ENCODE measurements at regions not wholly inside any gene's neighbourhood (a gene's known extent, or its start where the extent isn't known, plus 50 kb on each side); places are given as distances from the start of the nearest gene placed in this dataset.

DNA sequence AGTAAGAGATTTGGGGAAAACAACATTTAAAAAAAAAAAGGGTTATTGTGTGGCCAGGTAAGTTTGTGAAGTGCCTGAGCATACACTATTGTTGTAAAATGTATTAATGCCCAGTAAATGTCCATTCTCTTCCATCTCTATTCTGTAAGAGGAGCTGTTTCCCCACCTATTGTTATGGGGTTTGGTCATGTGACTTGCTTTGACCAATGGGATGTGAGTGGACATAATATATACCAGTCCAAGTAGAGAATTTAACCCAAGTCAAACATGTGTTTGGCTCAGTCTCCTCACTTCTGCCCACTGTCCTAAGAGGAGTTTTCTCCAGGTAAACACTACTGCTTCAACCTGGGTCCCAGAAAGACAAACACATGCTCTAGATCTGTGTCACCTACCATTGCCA, 377.1 kb downstream of the FOXA2 start:
- DNase-seq (ENCODE audit: low read depth), result no peak
- H3K4me3 ChIP-seq (ENCODE audit: low read depth, low read length), result no peak overlapping the region
- TF ChIP-seq, protein P1, sequence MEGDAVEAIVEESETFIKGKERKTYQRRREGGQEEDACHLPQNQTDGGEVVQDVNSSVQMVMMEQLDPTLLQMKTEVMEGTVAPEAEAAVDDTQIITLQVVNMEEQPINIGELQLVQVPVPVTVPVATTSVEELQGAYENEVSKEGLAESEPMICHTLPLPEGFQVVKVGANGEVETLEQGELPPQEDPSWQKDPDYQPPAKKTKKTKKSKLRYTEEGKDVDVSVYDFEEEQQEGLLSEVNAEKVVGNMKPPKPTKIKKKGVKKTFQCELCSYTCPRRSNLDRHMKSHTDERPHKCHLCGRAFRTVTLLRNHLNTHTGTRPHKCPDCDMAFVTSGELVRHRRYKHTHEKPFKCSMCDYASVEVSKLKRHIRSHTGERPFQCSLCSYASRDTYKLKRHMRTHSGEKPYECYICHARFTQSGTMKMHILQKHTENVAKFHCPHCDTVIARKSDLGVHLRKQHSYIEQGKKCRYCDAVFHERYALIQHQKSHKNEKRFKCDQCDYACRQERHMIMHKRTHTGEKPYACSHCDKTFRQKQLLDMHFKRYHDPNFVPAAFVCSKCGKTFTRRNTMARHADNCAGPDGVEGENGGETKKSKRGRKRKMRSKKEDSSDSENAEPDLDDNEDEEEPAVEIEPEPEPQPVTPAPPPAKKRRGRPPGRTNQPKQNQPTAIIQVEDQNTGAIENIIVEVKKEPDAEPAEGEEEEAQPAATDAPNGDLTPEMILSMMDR (IDR thresholded peaks at IDR 0.05; ENCODE audit: insufficient read depth, low read length), result no peak

DNA sequence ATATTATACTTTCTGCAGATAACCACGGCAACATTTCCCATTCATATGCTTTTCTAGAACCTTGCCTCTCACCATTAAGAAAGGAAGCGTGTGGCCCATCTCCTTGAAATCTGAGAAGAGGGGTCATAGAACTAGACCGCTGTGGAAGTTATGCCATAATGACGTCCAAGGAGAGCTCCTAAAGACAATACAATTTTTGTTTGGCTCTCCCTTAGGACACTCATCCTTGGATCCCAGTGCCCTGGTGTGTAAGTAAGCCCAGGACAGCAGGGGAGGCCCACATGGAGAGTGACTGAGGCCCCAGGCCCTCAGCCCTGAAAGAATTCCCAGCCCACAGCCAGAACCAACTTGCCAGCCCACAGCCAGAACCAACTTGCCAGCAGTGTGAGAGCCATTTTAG, 379.6 kb downstream of the FOXA2 start:
- no peak overlapping the region for H3K4me3 ChIP-seq (ENCODE audit: low read depth, low read length)
- DNase-seq (ENCODE audit: low read depth), result no peak
- TF ChIP-seq, protein P1 (IDR thresholded peaks at IDR 0.05; ENCODE audit: insufficient read depth, low read length), result no peak

DNA sequence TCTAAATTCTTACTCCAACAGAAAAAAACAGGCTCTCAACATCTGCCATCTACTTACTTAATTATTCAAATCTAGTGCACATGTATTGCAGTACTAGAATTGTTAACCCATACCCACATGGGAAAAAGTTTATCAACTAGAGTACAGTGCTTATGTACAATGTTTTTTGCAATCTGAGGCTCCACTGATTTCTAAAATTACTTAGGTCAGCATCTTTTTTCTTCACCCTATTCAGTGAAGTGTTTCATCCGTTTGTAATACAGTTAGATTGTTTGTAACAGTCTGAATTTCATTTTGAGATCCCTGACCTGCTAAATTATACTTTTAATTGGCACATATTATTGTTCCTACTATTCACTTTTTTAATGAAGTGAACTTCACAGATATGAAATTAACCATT, 402.2 kb downstream of the FOXA2 start:
- no peak overlapping the region for H3K4me3 ChIP-seq (ENCODE audit: low read depth, low read length)
- TF ChIP-seq, protein P1 (IDR thresholded peaks at IDR 0.05; ENCODE audit: insufficient read depth, low read length), result no peak
- DNase-seq (ENCODE audit: low read depth), result no peak

DNA sequence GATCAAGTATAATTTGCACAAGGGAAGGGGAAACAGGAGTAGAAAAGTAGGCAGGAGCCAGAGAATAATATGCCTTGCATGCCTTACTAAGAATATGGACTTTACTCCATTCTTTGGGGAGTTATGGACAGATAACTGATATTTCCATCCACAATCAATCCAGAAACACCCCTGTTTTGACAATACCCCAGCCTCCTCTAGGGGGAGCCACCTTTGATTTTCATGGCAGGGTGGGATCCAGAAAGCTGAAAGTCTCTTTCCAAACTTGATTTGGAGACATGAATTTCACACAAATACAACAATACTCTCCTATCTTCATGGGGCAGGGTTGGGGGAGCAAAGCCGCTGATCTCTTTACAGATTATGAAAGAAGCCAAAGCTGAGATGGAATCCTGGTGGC, 404.1 kb downstream of the FOXA2 start:
- TF ChIP-seq, protein P1 (IDR thresholded peaks at IDR 0.05; ENCODE audit: insufficient read depth, low read length), result peak; percentile 14
- no peak overlapping the region for H3K4me3 ChIP-seq (ENCODE audit: low read depth, low read length)
- DNase-seq (ENCODE audit: low read depth), result no peak

DNA sequence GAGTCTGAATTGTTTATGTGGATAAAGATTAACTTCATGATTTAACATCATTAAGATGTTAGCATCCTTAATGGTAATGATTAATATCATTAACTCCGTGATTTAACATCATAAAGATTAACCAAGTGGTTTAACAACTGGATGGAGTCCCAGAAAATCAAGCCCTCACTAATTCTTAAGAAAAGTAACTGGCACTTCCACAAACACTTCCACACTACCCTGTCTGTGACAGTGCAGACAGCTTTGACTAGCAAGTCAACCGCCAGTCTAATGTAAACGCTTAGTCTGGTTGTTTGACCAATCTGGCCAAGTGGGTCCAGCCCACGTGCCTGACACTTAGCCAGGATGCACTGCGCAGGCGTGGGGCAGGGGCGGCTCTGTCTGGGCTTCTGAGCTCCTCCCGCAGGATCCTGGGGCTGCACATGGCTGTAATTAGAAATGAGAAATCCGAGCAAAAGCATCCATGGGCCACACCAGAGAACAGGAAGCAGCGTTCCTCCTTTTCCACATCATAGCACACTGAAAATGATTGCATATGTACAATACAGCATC, 424.2 kb downstream of the FOXA2 start:
- TF ChIP-seq, protein P1 (IDR thresholded peaks at IDR 0.05; ENCODE audit: insufficient read depth, low read length), result no peak
- no peak for DNase-seq (ENCODE audit: low read depth)
- H3K4me3 ChIP-seq (ENCODE audit: low read depth, low read length), result no peak overlapping the region

DNA sequence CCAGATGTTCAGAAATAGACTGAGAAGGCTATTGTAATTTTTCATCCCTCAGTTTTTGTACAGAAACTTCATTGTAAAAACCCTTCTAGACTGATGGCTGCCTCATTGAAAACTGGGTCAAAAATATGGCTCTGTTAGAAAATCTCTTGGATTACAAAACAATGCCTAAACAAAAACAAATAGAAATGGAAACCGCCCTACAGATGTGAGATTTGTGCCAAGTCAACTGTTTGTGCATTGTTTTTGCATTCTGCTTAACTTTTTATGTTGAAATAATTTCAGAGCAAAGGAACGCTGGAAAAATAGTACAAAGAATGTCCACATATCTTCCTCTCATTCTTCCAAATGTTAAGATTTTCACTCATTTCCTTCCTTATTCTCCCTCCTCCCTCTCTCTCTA, 425.1 kb downstream of the FOXA2 start:
- H3K4me3 ChIP-seq (ENCODE audit: low read depth, low read length), result no peak overlapping the region
- no peak for DNase-seq (ENCODE audit: low read depth)
- TF ChIP-seq, protein P1 (IDR thresholded peaks at IDR 0.05; ENCODE audit: insufficient read depth, low read length), result no peak

DNA sequence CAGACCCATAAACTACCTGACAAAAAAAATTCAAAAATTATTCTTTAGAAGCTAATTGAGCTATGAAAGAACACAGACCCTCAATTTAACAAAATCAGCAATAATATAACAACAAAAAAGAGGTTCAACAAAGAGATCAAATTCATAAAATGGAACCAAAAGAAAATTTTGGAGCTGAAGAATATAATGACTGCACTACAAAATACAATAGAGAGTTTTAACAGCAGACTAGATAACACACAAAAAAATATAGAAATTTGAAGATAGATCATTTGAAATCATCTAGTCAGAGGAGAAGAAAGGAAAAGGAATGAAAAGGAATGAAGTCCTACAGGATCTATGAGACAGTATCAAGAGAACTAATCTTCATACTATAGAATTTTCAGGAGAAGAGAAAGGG, 422.1 kb downstream of the PAX1 start:
- TF ChIP-seq, protein P1 (IDR thresholded peaks at IDR 0.05; ENCODE audit: insufficient read depth, low read length), result no peak
- DNase-seq (ENCODE audit: low read depth), result no peak
- H3K4me3 ChIP-seq (ENCODE audit: low read depth, low read length), result no peak overlapping the region

All from fibroblast of the aortic adventitia (primary cell).